ENCODE measurements at regions not wholly inside any gene's neighbourhood (a gene's known extent, or its start where the extent isn't known, plus 50 kb on each side); places are given as distances from the start of the nearest gene placed in this dataset.

- Mint-ChIP-seq H3K4me3 (no peak overlapping the region), H3K36me3 (no peaks in the 10 kb centered on the region), H3K9me3 (no peaks in the 10 kb centered on the region), H3K27ac (no peak overlapping the region), H3K4me1 (peaks cover 11% of the 10 kb centered on the region), H3K27me3 (no peaks in the 10 kb centered on the region)
- ATAC-seq (ENCODE audit: low read depth) (no peak), DNase-seq (ENCODE audit: low spot score in 2 of 2) (no peak)
Observed at GRCh38 chr5:124071039-124071438, 559.1 kb downstream of the CSNK1G3 start.

GRCh38 chr5:124065508-124065907, 553.5 kb downstream of the CSNK1G3 start:
- no peaks in the 10 kb centered on the region for H3K36me3 Mint-ChIP-seq
- ATAC-seq (ENCODE audit: low read depth) = no peak
- peaks cover 3% of the 10 kb centered on the region for H3K9me3 Mint-ChIP-seq
- H3K27ac Mint-ChIP-seq = no peak overlapping the region
- no peak overlapping the region for H3K4me3 Mint-ChIP-seq
- no peaks in the 10 kb centered on the region for H3K27me3 Mint-ChIP-seq
- H3K4me1 Mint-ChIP-seq = peaks cover 7% of the 10 kb centered on the region
- DNase-seq (ENCODE audit: low spot score in 2 of 2) = no peak

- Mint-ChIP-seq H3K9me3 (peaks cover 3% of the 10 kb centered on the region), H3K4me3 (no peak overlapping the region), H3K36me3 (no peaks in the 10 kb centered on the region), H3K27ac (no peak overlapping the region), H3K27me3 (no peaks in the 10 kb centered on the region), H3K4me1 (peaks cover 7% of the 10 kb centered on the region)
- ATAC-seq (ENCODE audit: low read depth) = no peak
- no peak for DNase-seq (ENCODE audit: low spot score in 2 of 2)
Observed at GRCh38 chr5:124064956-124065355, 553.0 kb downstream of the CSNK1G3 start.

GRCh38 chr5:124061663-124062062, 549.7 kb downstream of the CSNK1G3 start:
- Mint-ChIP-seq H3K4me1 (peaks cover 28% of the 10 kb centered on the region), H3K27me3 (no peaks in the 10 kb centered on the region), H3K9me3 (peaks cover 3% of the 10 kb centered on the region), H3K36me3 (no peaks in the 10 kb centered on the region), H3K27ac (no peak overlapping the region), H3K4me3 (no peak overlapping the region)
- no peak for ATAC-seq (ENCODE audit: low read depth)
- no peak for DNase-seq (ENCODE audit: low spot score in 2 of 2)

GRCh38 chr5:124061068-124061430, 549.1 kb downstream of the CSNK1G3 start:
- no peak overlapping the region for H3K27ac Mint-ChIP-seq
- DNase-seq (ENCODE audit: low spot score in 2 of 2) (no peak), ATAC-seq (ENCODE audit: low read depth) (no peak)
- H3K36me3 Mint-ChIP-seq = no peaks in the 10 kb centered on the region
- H3K4me3 Mint-ChIP-seq = no peak overlapping the region
- H3K9me3 Mint-ChIP-seq = peaks cover 3% of the 10 kb centered on the region
- H3K27me3 Mint-ChIP-seq = no peaks in the 10 kb centered on the region
- peaks cover 34% of the 10 kb centered on the region for H3K4me1 Mint-ChIP-seq

GRCh38 chr5:124060413-124061067, 548.6 kb downstream of the CSNK1G3 start:
- H3K4me3 Mint-ChIP-seq = no peak overlapping the region
- no peak overlapping the region for H3K27ac Mint-ChIP-seq
- H3K9me3 Mint-ChIP-seq = peaks cover 3% of the 10 kb centered on the region
- ATAC-seq (ENCODE audit: low read depth) = no peak
- H3K4me1 Mint-ChIP-seq = peaks cover 37% of the 10 kb centered on the region
- H3K27me3 Mint-ChIP-seq = no peaks in the 10 kb centered on the region
- DNase-seq (ENCODE audit: low spot score in 2 of 2) = no peak
- no peaks in the 10 kb centered on the region for H3K36me3 Mint-ChIP-seq

GRCh38 chr5:124060011-124060410, 548.0 kb downstream of the CSNK1G3 start:
- ATAC-seq (ENCODE audit: low read depth) (no peak), DNase-seq (ENCODE audit: low spot score in 2 of 2) (no peak)
- H3K4me3 Mint-ChIP-seq = peak overlapping the region; percentile 9
- H3K27me3 Mint-ChIP-seq = no peaks in the 10 kb centered on the region
- H3K36me3 Mint-ChIP-seq = no peaks in the 10 kb centered on the region
- peaks cover 3% of the 10 kb centered on the region for H3K9me3 Mint-ChIP-seq
- peaks cover 41% of the 10 kb centered on the region for H3K4me1 Mint-ChIP-seq
- H3K27ac Mint-ChIP-seq = no peak overlapping the region

GRCh38 chr5:124059200-124059599, 547.2 kb downstream of the CSNK1G3 start:
- DNase-seq (ENCODE audit: low spot score in 2 of 2) (no peak), ATAC-seq (ENCODE audit: low read depth) (no peak)
- H3K9me3 Mint-ChIP-seq = peaks cover 3% of the 10 kb centered on the region
- H3K36me3 Mint-ChIP-seq = no peaks in the 10 kb centered on the region
- no peak overlapping the region for H3K4me3 Mint-ChIP-seq
- H3K27me3 Mint-ChIP-seq = no peaks in the 10 kb centered on the region
- H3K27ac Mint-ChIP-seq = peak overlapping the region; percentile 84
- peaks cover 35% of the 10 kb centered on the region for H3K4me1 Mint-ChIP-seq

GRCh38 chr5:124057724-124058231, 545.8 kb downstream of the CSNK1G3 start:
- H3K9me3 Mint-ChIP-seq = peaks cover under 1% of the 10 kb centered on the region
- no peaks in the 10 kb centered on the region for H3K27me3 Mint-ChIP-seq
- DNase-seq (ENCODE audit: low spot score in 2 of 2) = no peak
- no peaks in the 10 kb centered on the region for H3K36me3 Mint-ChIP-seq
- H3K27ac Mint-ChIP-seq = peak overlapping the region; percentile 84
- H3K4me1 Mint-ChIP-seq = peaks cover 35% of the 10 kb centered on the region
- ATAC-seq (ENCODE audit: low read depth) = no peak
- H3K4me3 Mint-ChIP-seq = peak overlapping the region; percentile 81

- H3K4me1 Mint-ChIP-seq = peaks cover 35% of the 10 kb centered on the region
- peak; percentile 49 to 62 for DNase-seq (ENCODE audit: low spot score in 2 of 2)
- H3K36me3 Mint-ChIP-seq = no peaks in the 10 kb centered on the region
- peak; percentile 84 for ATAC-seq (ENCODE audit: low read depth)
- no peaks in the 10 kb centered on the region for H3K27me3 Mint-ChIP-seq
- peak overlapping the region; percentile 81 for H3K4me3 Mint-ChIP-seq
- H3K9me3 Mint-ChIP-seq = no peaks in the 10 kb centered on the region
- H3K27ac Mint-ChIP-seq = peak overlapping the region; percentile 84
Observed at GRCh38 chr5:124056991-124057723, 545.2 kb downstream of the CSNK1G3 start.

- ATAC-seq (ENCODE audit: low read depth) (peak; percentile 68), DNase-seq (ENCODE audit: low spot score in 2 of 2) (peak; percentile 19 to 24)
- H3K4me1 Mint-ChIP-seq = peaks cover 35% of the 10 kb centered on the region
Observed at GRCh38 chr5:124056326-124056990, 544.5 kb downstream of the CSNK1G3 start.

GRCh38 chr5:124055751-124056150, 543.8 kb downstream of the CSNK1G3 start:
- ATAC-seq (ENCODE audit: low read depth) (no peak), DNase-seq (ENCODE audit: low spot score in 2 of 2) (no peak)
- peak overlapping the region; percentile 81 for H3K4me3 Mint-ChIP-seq
- H3K36me3 Mint-ChIP-seq = no peaks in the 10 kb centered on the region
- H3K27me3 Mint-ChIP-seq = no peaks in the 10 kb centered on the region
- H3K9me3 Mint-ChIP-seq = no peaks in the 10 kb centered on the region
- H3K27ac Mint-ChIP-seq = no peak overlapping the region
- peaks cover 35% of the 10 kb centered on the region for H3K4me1 Mint-ChIP-seq

More at GRCh38 chr5:124056326-124056990, 544.5 kb downstream of the CSNK1G3 start:
- H3K4me3 Mint-ChIP-seq = peak overlapping the region; percentile 81
- H3K27me3 Mint-ChIP-seq = no peaks in the 10 kb centered on the region
- peak overlapping the region; percentile 84 for H3K27ac Mint-ChIP-seq
- H3K9me3 Mint-ChIP-seq = no peaks in the 10 kb centered on the region
- H3K36me3 Mint-ChIP-seq = no peaks in the 10 kb centered on the region

GRCh38 chr5:124054564-124054963, 542.6 kb downstream of the CSNK1G3 start:
- no peak for ATAC-seq (ENCODE audit: low read depth)
- no peaks in the 10 kb centered on the region for H3K27me3 Mint-ChIP-seq

GRCh38 chr5:124053340-124053739, 541.4 kb downstream of the CSNK1G3 start:
- ATAC-seq (ENCODE audit: low read depth) (no peak), DNase-seq (ENCODE audit: low spot score in 2 of 2) (no peak)
- H3K27me3 Mint-ChIP-seq = no peaks in the 10 kb centered on the region
- no peak overlapping the region for H3K27ac Mint-ChIP-seq
- H3K36me3 Mint-ChIP-seq = no peaks in the 10 kb centered on the region
- H3K9me3 Mint-ChIP-seq = no peaks in the 10 kb centered on the region
- peaks cover 26% of the 10 kb centered on the region for H3K4me1 Mint-ChIP-seq
- no peak overlapping the region for H3K4me3 Mint-ChIP-seq

More at GRCh38 chr5:124054564-124054963, 542.6 kb downstream of the CSNK1G3 start:
- Mint-ChIP-seq H3K36me3 (no peaks in the 10 kb centered on the region), H3K27ac (no peak overlapping the region), H3K4me1 (peaks cover 35% of the 10 kb centered on the region), H3K9me3 (no peaks in the 10 kb centered on the region), H3K4me3 (no peak overlapping the region)
- no peak for DNase-seq (ENCODE audit: low spot score in 2 of 2)
